H1 (cell line): ENCODE measurements at regions not wholly inside any gene's neighbourhood (a gene's known extent, or its start where the extent isn't known, plus 50 kb on each side); places are given as distances from the start of the nearest gene placed in this dataset.

ENCODE experiments used
- CTCF ChIA-PET: fragments of 300-600 bp; sonication (Branson Sonifier 250); formaldehyde crosslinking; loops from one replicate; lab custom pipeline; 2021; ENCODE audit not compliant: partially characterized antibody; lab: Charles Lee
- POLR2A ChIA-PET: fragments of 300-600 bp; sonication (Branson Sonifier 250); formaldehyde crosslinking; loops from one replicate; lab custom pipeline; 2021; ENCODE audit warnings: inconsistent platforms; ENCODE audit not compliant: partially characterized antibody; lab: Charles Lee
- DNase-seq, 2 experiments: peaks; one replicate each; pipeline versions ENCODE4 v3.0.0 to v3.0.0-alpha.2; 2010 to 2022; ENCODE audit warnings: low spot score in 2 of 2, low read depth in 1 of 2, mixed read lengths in 1 of 2
- FAIRE-seq: peaks from 2 replicates; lab custom pipeline; 2011; peaks lifted over from hg19 to GRCh38; lab: Jason Lieb, UNC
- H2AFZ ChIP-seq: 2 replicates; pipeline ENCODE4 v1.8.1; 2012; ENCODE audit warnings: low read length, inconsistent platforms
- H2AK5ac ChIP-seq: 2 replicates; pipeline ENCODE4 v1.6.1; 2013; ENCODE audit warnings: low read depth, low read length
- H2BK120ac ChIP-seq: replicated peaks from 2 replicates; pipeline ENCODE3; 2013; ENCODE audit warnings: low read depth, low read length, inconsistent platforms
- H2BK12ac ChIP-seq: 2 replicates; pipeline ENCODE4 v1.6.1; 2013; ENCODE audit warnings: low read depth, low read length
- H2BK15ac ChIP-seq: 2 replicates; pipeline ENCODE4 v1.6.1; 2013; ENCODE audit warnings: low read length
- H2BK20ac ChIP-seq: 2 replicates; pipeline ENCODE4 v1.6.1; 2013; ENCODE audit warnings: low read length
- H2BK5ac ChIP-seq: 2 replicates; pipeline ENCODE4 v1.6.1; 2013; ENCODE audit warnings: low read depth, low read length
- H3K14ac ChIP-seq: 2 replicates; pipeline ENCODE4 v1.6.1; 2013; ENCODE audit warnings: inconsistent platforms; ENCODE audit not compliant: insufficient read length
- H3K18ac ChIP-seq: 2 replicates; pipeline ENCODE4 v1.6.1; 2013; ENCODE audit warnings: low read length; ENCODE audit errors: extremely low read depth
- H3K23ac ChIP-seq: 2 replicates; pipeline ENCODE4 v1.6.1; 2013; ENCODE audit warnings: inconsistent platforms; ENCODE audit not compliant: insufficient read length
- H3K23me2 ChIP-seq: 2 replicates; pipeline ENCODE4 v1.6.1; 2013; ENCODE audit warnings: low read depth, low read length
- H3K27ac ChIP-seq: 2 replicates; pipeline ENCODE4 v1.6.1; 2011; ENCODE audit warnings: low read depth, low read length, inconsistent platforms
- H3K27me3 ChIP-seq, 4 experiments: replicated peaks in 1 of 4; 1 replicate in 1 of 4; 2 replicates in 3 of 4; pipeline versions ENCODE4 v1.6.1 to v1.8.1; 2011 to 2013; ENCODE audit warnings: low read length in 3 of 4, mild to moderate bottlenecking in 3 of 4, inconsistent platforms in 2 of 4, mixed read lengths in 2 of 4, moderate library complexity in 1 of 4; ENCODE audit not compliant: control insufficient read depth in 3 of 4, insufficient read depth in 3 of 4; ENCODE audit errors: extremely low read depth in 1 of 4
- H3K36me3 ChIP-seq, 4 experiments: 2 replicates each; pipeline versions ENCODE4 v1.6.1 to v1.8.1; 2011 to 2013; ENCODE audit warnings: mild to moderate bottlenecking in 4 of 4, low read length in 3 of 4, moderate library complexity in 2 of 4, control low read depth in 1 of 4, inconsistent platforms in 1 of 4; ENCODE audit not compliant: insufficient read depth in 4 of 4, control insufficient read depth in 2 of 4
- H3K4ac ChIP-seq: replicated peaks from 2 replicates; pipeline ENCODE3; 2013; ENCODE audit warnings: low read length, low read depth, mixed read lengths, inconsistent platforms; ENCODE audit not compliant: insufficient read length
- H3K4me1 ChIP-seq, 4 experiments: replicated peaks in 1 of 4; 1 replicate in 1 of 4; 2 replicates in 3 of 4; pipeline versions ENCODE4 v1.6.1 to v1.8.1; 2011 to 2013; ENCODE audit warnings: low read length in 3 of 4, inconsistent platforms in 2 of 4, mixed read lengths in 1 of 4; ENCODE audit not compliant: insufficient read depth in 4 of 4, control insufficient read depth in 3 of 4
- H3K4me2 ChIP-seq, 2 experiments: 2 replicates each; pipeline versions ENCODE4 v1.6.1 to v1.8.1; 2011 to 2013; ENCODE audit warnings: low read depth in 2 of 2, low read length in 2 of 2, control low read depth in 1 of 2, inconsistent platforms in 1 of 2, mild to moderate bottlenecking in 1 of 2; ENCODE audit not compliant: insufficient read depth in 1 of 2
- H3K4me3 ChIP-seq, 4 experiments: fragments of 200-600, 300-600 bp in 1 of 4; sonication (generic), shearing (Covaris generic), sonication (Bioruptor Twin) in 1 of 4; 2 replicates each; pipeline versions ENCODE4 v1.5.1 to v1.8.1; 2011 to 2016; ENCODE audit warnings: low read length in 4 of 4, low read depth in 3 of 4, control low read depth in 2 of 4, inconsistent platforms in 2 of 4, mild to moderate bottlenecking in 2 of 4, mixed read lengths in 1 of 4, moderate library complexity in 1 of 4; ENCODE audit not compliant: insufficient read depth in 2 of 4; ENCODE audit errors: extremely low read depth in 1 of 4
- H3K56ac ChIP-seq: replicated peaks from 2 replicates; pipeline ENCODE3; 2013; ENCODE audit warnings: low read depth, mild to moderate bottlenecking, mixed read lengths, low read length, inconsistent platforms; ENCODE audit not compliant: insufficient read length
- H3K79me1 ChIP-seq: 2 replicates; pipeline ENCODE4 v1.6.1; 2013; ENCODE audit warnings: low read depth, low read length, control low read depth
- H3K79me2 ChIP-seq, 2 experiments: 2 replicates each; pipeline versions ENCODE4 v1.6.1 to v1.8.1; 2012 to 2013; ENCODE audit warnings: low read length in 2 of 2, mild to moderate bottlenecking in 2 of 2, inconsistent platforms in 1 of 2; ENCODE audit not compliant: insufficient read depth in 2 of 2, control insufficient read depth in 1 of 2
- H3K9ac ChIP-seq, 4 experiments: replicated peaks in 1 of 4; 1 replicate in 1 of 4; 2 replicates in 3 of 4; pipeline versions ENCODE4 v1.6.1 to v1.8.1; 2011 to 2013; ENCODE audit warnings: low read depth in 3 of 4, low read length in 3 of 4, control low read depth in 2 of 4, mild to moderate bottlenecking in 2 of 4, moderate library complexity in 2 of 4, inconsistent platforms in 1 of 4; ENCODE audit errors: extremely low read depth in 1 of 4
- H3K9me3 ChIP-seq, 2 experiments: 2 replicates each; pipeline versions ENCODE4 v1.6.1 to v1.8.1; 2012 to 2013; ENCODE audit warnings: mild to moderate bottlenecking in 2 of 2, moderate library complexity in 2 of 2, control low read depth in 1 of 2, inconsistent platforms in 1 of 2, low read depth in 1 of 2, low read length in 1 of 2, mixed read lengths in 1 of 2; ENCODE audit not compliant: insufficient read depth in 2 of 2
- H4K20me1 ChIP-seq, 2 experiments: replicated peaks in 1 of 2; 2 replicates each; pipeline versions ENCODE3 to v1.8.1; 2011 to 2013; ENCODE audit warnings: inconsistent platforms in 2 of 2, low read length in 2 of 2, mild to moderate bottlenecking in 1 of 2; ENCODE audit not compliant: insufficient read depth in 2 of 2, control insufficient read depth in 1 of 2
- H4K5ac ChIP-seq: 2 replicates; pipeline ENCODE4 v1.6.1; 2013; ENCODE audit warnings: low read length, low read depth, mixed read lengths, inconsistent platforms; ENCODE audit not compliant: insufficient read length
- H4K8ac ChIP-seq: 2 replicates; pipeline ENCODE4 v1.8.0; 2013; ENCODE audit warnings: mild to moderate bottlenecking, moderate library complexity, low read length, inconsistent platforms; ENCODE audit not compliant: insufficient read depth; ENCODE audit errors: extremely low read depth
- H4K91ac ChIP-seq: replicated peaks from 2 replicates; pipeline ENCODE3; 2013; ENCODE audit warnings: low read length, mixed read lengths, inconsistent platforms; ENCODE audit not compliant: insufficient read length
- CBX5 ChIP-seq: fragments of 300-800, 300-1000 bp; sonication (generic); IDR thresholded peaks from 2 replicates; pipeline ENCODE4 v1.7.1; 2016; ENCODE audit warnings: antibody characterized with exemption, low read length, low read depth
- CBX8 ChIP-seq: fragments of 300-800, 300-1000 bp; sonication (generic); IDR thresholded peaks from 2 replicates; pipeline ENCODE4 v1.7.1; 2016; ENCODE audit warnings: low read depth, low read length, borderline replicate concordance
- GTF2F1 ChIP-seq: IDR thresholded peaks from 2 replicates; pipeline ENCODE4 v1.6.1; 2012; ENCODE audit warnings: low read depth, low read length, improper control_type of control experiment, borderline replicate concordance
- JUN ChIP-seq: IDR thresholded peaks from 2 replicates; pipeline ENCODE4 v1.6.1; 2011; ENCODE audit warnings: low read depth, mild to moderate bottlenecking, improper control_type of control experiment, low read length
- PHF8 ChIP-seq: fragments of 200-600 bp; sonication (generic); conservative IDR thresholded peaks from 2 replicates; pipeline ENCODE4 v1.7.1; 2012; ENCODE audit warnings: low read depth, mild to moderate bottlenecking, inconsistent platforms, low read length, moderate library complexity
- POLR2AphosphoS5 ChIP-seq: IDR thresholded peaks from 2 replicates; pipeline ENCODE4 v1.6.1; 2011; ENCODE audit warnings: low read depth, low read length
- ZNF274 ChIP-seq: IDR thresholded peaks from 2 replicates; pipeline ENCODE4 v1.7.0; 2012; ENCODE audit warnings: low read length, borderline replicate concordance; ENCODE audit errors: extremely low read depth
- WGBS, 2 experiments: shearing (Covaris generic) in 1 of 2; methylation state at CpG; one replicate each; pipeline versions ENCODE4 v1.1.6 to v1.1.7; 2013 to 2015; ENCODE audit warnings: low lambda C conversion rate in 2 of 2, mixed read lengths in 2 of 2, inconsistent platforms in 1 of 2, low coverage in 1 of 2, missing lambda C conversion rate in 1 of 2; ENCODE audit not compliant: insufficient replicate concordance in 2 of 2, insufficient coverage in 1 of 2, insufficient read length in 1 of 2; ENCODE audit errors: extremely low coverage in 1 of 2, missing lambda C conversion rate in 1 of 2; 5-methylcytosine and 5-hydroxymethylcytosine counted together

GRCh38 chr18:22678486-22678885 is 254.6 kb upstream of the RBBP8 start:
- Histone ChIP-seq H3K4me1 (no peaks in the 10 kb centered on the region), H3K79me1 (no peaks in the 10 kb centered on the region), H3K9ac (no peak overlapping the region), H4K20me1 (no peaks in the 10 kb centered on the region), H3K4me2 (no peak overlapping the region), H3K36me3 (no peaks in the 10 kb centered on the region), H2BK12ac (no peak overlapping the region), H3K4me3 (no peak overlapping the region), H3K56ac (no peak overlapping the region), H2BK15ac (no peak overlapping the region), H3K18ac (no peak overlapping the region), H3K23ac (no peak overlapping the region), H3K4ac (no peak overlapping the region), H3K14ac (no peak overlapping the region), H3K9me3 (no peaks in the 10 kb centered on the region), H2BK20ac (no peak overlapping the region), H4K5ac (no peak overlapping the region), H3K27me3 (no peaks in the 10 kb centered on the region), H2BK120ac (no peak overlapping the region), H4K8ac (no peak overlapping the region), H3K23me2 (no peaks in the 10 kb centered on the region), H2AFZ (no peak overlapping the region), H3K79me2 (no peaks in the 10 kb centered on the region), H4K91ac (no peak overlapping the region), H2AK5ac (no peak overlapping the region), H3K27ac (no peak overlapping the region), H2BK5ac (no peak overlapping the region)
- 100% methylated on average over 1 of the region's 1 CpG; no CpG with 5 or more reads in 1 of the 2 experiments for WGBS, 2 experiments
- no peak for FAIRE-seq
- no peak for DNase-seq
- CTCF ChIA-PET: no interaction called here
- POLR2A ChIA-PET: no interaction called here
- no peak for TF ChIP-seq POLR2AphosphoS5
- TF ChIP-seq ZNF274: no peak
- no peak for TF ChIP-seq CBX5
- TF ChIP-seq CBX8: no peak
- TF ChIP-seq JUN: no peak
- no peak for TF ChIP-seq PHF8
- TF ChIP-seq GTF2F1: no peak
